ENCODE measurements at regions not wholly inside any gene's neighbourhood (a gene's known extent, or its start where the extent isn't known, plus 50 kb on each side); places are given as distances from the start of the nearest gene placed in this dataset.
A peak's percentile ranks its signal among the peaks of the same experiment; 100 is the strongest.

DNA sequence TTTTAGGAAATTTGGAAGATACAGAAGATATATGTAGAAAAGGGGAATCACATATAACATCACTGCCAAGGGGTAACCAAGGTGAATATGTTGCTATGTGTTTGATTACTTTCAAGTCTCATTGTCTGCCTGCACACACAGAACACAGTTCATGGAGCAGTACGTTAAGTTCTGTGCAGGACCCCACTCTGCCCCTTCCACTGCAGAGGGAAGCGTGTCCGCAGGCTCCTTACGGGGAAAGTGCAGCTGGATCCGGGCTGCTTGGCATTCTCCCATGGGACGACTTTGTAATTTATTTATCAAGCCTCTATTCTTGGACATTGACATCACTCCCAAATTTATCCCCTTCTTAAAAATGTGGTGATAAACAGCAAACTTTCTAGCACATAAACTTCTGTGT lies 226.8 kb downstream of the FOXL1 start:
- Histone ChIP-seq H3K9me3 (ENCODE audit: control insufficient read depth, insufficient read depth, low read length) (no peaks in the 10 kb centered on the region), H3K36me3 (ENCODE audit: insufficient read depth, low read length) (no peaks in the 10 kb centered on the region), H3K9ac (ENCODE audit: low read depth, low read length) (no peak overlapping the region), H3K4me1 (ENCODE audit: insufficient read depth, low read length) (peaks cover 12% of the 10 kb centered on the region; the same call in 1 of the 2 replicates)

- Histone ChIP-seq H3K36me3 (ENCODE audit: insufficient read depth, low read length) (no peaks in the 10 kb centered on the region), H3K9me3 (ENCODE audit: control insufficient read depth, insufficient read depth, low read length) (no peaks in the 10 kb centered on the region), H3K4me1 (ENCODE audit: insufficient read depth, low read length) (peaks cover 6% of the 10 kb centered on the region; the same call in 1 of the 2 replicates), H3K9ac (ENCODE audit: low read depth, low read length) (peak overlapping the region; percentile 45; the same call in 1 of the 2 replicates)
These were observed 228.0 kb downstream of the FOXL1 start for GRCh38 chr16:86806181-86806837.

DNA sequence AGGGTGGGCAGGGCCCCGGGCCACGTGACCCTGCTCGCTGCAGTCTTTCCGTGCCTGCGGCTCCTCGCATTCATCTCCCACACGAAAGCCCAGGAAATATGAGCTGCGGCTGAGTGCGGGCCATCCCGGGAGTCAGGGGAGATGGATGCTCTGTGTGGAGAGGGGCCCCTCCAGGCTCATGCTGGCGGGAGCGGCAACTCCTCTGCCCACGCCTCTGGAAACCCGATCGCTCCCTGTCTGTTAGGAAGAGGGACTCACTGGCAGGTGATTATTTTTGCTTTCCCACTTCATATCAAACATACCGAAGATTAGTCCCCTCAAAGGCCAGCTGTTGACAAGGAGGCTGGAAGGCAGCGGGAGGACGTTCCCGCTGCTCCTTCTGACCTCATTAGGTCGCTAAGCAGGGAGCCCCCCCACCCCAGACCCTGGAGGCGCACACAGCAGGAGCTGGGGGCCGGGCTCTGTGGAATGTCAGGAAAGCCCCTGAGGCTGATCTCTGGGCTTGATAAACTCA lies 228.5 kb downstream of the FOXL1 start:
- peak overlapping the region; percentile 45; the same call in 1 of the 2 replicates for H3K9ac ChIP-seq (ENCODE audit: low read depth, low read length)
- H3K36me3 ChIP-seq (ENCODE audit: insufficient read depth, low read length), result no peaks in the 10 kb centered on the region
- H3K9me3 ChIP-seq (ENCODE audit: control insufficient read depth, insufficient read depth, low read length), result no peaks in the 10 kb centered on the region
- peaks cover 4% of the 10 kb centered on the region; the same call in 1 of the 2 replicates for H3K4me1 ChIP-seq (ENCODE audit: insufficient read depth, low read length)

- peaks cover 4% of the 10 kb centered on the region; the same call in 1 of the 2 replicates for H3K4me1 ChIP-seq (ENCODE audit: insufficient read depth, low read length)
- H3K9me3 ChIP-seq (ENCODE audit: control insufficient read depth, insufficient read depth, low read length), result no peaks in the 10 kb centered on the region
- no peak overlapping the region for H3K9ac ChIP-seq (ENCODE audit: low read depth, low read length)
- no peaks in the 10 kb centered on the region for H3K36me3 ChIP-seq (ENCODE audit: insufficient read depth, low read length)
These were observed 230.6 kb downstream of the FOXL1 start for GRCh38 chr16:86808863-86809444.

DNA sequence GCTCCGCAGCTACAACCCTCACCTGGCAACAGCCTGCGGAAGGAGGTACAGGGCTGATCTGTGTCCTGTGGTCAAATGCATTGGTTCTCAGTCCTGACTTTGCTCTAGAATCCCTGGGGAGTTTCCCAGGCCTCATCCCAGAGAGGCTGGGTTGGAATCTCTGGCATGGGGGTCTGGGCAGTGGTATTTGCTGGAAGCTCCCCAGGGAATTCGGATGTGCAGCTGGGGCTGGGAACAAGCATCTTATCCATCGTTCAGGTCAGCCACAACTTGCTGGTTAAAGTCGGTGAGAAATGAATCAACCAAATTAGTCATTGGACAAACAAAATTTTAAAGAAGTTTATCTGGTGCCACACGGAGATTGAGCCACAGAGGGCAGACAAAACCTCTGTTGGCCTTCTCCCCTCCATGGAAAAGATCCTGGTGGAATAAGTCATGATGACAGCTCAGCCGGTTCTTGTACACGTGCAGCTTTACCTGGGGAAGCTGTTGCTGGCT lies 231.2 kb downstream of the FOXL1 start:
- Histone ChIP-seq H3K4me1 (ENCODE audit: insufficient read depth, low read length) (peaks cover 4% of the 10 kb centered on the region; the same call in 1 of the 2 replicates), H3K36me3 (ENCODE audit: insufficient read depth, low read length) (no peaks in the 10 kb centered on the region), H3K9ac (ENCODE audit: low read depth, low read length) (no peak overlapping the region), H3K9me3 (ENCODE audit: control insufficient read depth, insufficient read depth, low read length) (no peaks in the 10 kb centered on the region)

GRCh38 chr16:86810062-86810461 lies 231.7 kb downstream of the FOXL1 start:
- no peaks in the 10 kb centered on the region for H3K9me3 ChIP-seq (ENCODE audit: control insufficient read depth, insufficient read depth, low read length)
- H3K36me3 ChIP-seq (ENCODE audit: insufficient read depth, low read length), result no peaks in the 10 kb centered on the region

DNA sequence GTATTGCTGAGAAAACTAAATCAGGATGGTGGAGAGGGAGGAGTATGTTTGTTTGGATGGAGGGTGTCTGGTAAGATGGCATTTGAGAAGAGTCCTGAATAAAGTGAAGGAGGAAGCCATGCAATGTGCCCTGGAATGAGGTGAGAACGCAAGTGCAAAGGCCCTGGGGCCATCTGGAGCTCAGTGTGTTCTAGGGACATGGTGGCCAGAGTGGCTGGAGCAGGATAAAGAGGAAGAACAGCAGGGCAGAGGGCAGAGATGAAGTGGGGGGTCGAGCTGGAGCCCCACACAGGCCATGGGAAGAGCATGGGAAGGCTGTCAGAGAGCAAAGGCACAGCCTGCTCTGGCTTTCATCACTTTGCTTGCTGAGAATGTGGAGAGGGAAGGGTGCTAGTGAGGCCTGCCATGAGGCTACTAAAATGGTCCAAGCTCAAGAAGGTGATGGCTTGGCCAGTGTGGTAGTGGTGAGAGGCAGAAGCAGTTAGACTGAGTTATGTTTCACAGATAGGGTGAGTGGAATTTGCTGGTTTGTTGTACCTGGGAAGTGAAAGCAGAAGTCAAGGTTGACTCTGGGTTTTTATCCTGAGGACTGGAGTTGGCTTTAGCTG lies 234.1 kb downstream of the FOXL1 start:
- no peak overlapping the region for H3K9ac ChIP-seq (ENCODE audit: low read depth, low read length)
- H3K4me1 ChIP-seq (ENCODE audit: insufficient read depth, low read length), result peaks cover under 1% of the 10 kb centered on the region; the same call in 1 of the 2 replicates
- H3K36me3 ChIP-seq (ENCODE audit: insufficient read depth, low read length), result no peaks in the 10 kb centered on the region
- no peaks in the 10 kb centered on the region for H3K9me3 ChIP-seq (ENCODE audit: control insufficient read depth, insufficient read depth, low read length)

More at GRCh38 chr16:86810062-86810461, 231.7 kb downstream of the FOXL1 start:
- Histone ChIP-seq H3K9ac (ENCODE audit: low read depth, low read length) (no peak overlapping the region), H3K4me1 (ENCODE audit: insufficient read depth, low read length) (peaks cover 4% of the 10 kb centered on the region; the same call in 1 of the 2 replicates)

- Histone ChIP-seq H3K36me3 (ENCODE audit: insufficient read depth, low read length) (no peaks in the 10 kb centered on the region), H3K9me3 (ENCODE audit: control insufficient read depth, insufficient read depth, low read length) (no peaks in the 10 kb centered on the region), H3K4me1 (ENCODE audit: insufficient read depth, low read length) (no peaks in the 10 kb centered on the region), H3K9ac (ENCODE audit: low read depth, low read length) (no peak overlapping the region)
These were observed 235.9 kb downstream of the FOXL1 start for GRCh38 chr16:86814256-86814655.

GRCh38 chr16:86816930-86817625 lies 238.7 kb downstream of the FOXL1 start:
- H3K9me3 ChIP-seq (ENCODE audit: control insufficient read depth, insufficient read depth, low read length), result no peaks in the 10 kb centered on the region
- H3K4me1 ChIP-seq (ENCODE audit: insufficient read depth, low read length), result no peaks in the 10 kb centered on the region
- H3K36me3 ChIP-seq (ENCODE audit: insufficient read depth, low read length), result no peaks in the 10 kb centered on the region
- H3K9ac ChIP-seq (ENCODE audit: low read depth, low read length), result no peak overlapping the region

DNA sequence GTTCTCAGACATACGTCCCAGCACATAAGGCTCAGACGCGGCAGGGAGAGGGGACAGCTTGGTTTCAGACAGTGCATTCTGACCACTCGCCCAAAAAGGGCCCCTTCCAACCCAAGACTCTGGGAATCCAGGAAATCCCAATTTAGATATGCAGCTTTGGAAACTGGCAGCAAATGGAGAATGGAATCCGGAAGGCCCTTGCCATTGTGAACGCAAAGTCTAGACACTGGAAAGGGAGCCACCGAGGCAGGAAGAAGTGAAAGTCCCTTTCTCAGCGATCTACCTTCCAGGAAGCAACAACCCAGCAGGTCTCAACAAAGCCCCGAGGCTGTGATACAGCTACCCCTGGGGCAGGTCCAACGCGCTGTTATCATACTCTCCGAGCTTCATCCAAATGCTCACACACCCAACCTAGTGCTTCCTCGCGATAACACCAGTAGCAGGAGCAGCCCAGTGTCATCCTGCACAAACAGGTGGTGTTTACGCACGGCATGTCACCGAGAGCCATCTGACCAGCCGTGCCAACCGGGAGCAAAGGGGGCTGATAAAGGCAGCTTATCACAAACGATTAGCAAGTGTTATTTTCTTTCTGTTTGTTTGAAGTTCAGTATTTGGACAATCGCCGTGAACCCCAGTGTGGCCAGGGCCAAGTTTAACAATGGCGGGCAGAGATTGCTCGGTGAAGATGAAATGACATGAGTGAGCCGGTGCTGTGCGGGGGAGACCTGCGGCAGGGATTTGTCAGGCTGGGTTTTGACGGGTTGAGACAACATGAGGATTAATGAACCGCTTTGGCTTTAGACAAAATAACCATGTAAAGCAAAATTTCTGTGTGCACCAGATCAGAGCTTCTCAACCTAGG lies 240.6 kb downstream of the FOXL1 start:
- no peaks in the 10 kb centered on the region for H3K9me3 ChIP-seq (ENCODE audit: control insufficient read depth, insufficient read depth, low read length)
- H3K4me1 ChIP-seq (ENCODE audit: insufficient read depth, low read length), result no peaks in the 10 kb centered on the region
- H3K36me3 ChIP-seq (ENCODE audit: insufficient read depth, low read length), result no peaks in the 10 kb centered on the region
- H3K9ac ChIP-seq (ENCODE audit: low read depth, low read length), result no peak overlapping the region

DNA sequence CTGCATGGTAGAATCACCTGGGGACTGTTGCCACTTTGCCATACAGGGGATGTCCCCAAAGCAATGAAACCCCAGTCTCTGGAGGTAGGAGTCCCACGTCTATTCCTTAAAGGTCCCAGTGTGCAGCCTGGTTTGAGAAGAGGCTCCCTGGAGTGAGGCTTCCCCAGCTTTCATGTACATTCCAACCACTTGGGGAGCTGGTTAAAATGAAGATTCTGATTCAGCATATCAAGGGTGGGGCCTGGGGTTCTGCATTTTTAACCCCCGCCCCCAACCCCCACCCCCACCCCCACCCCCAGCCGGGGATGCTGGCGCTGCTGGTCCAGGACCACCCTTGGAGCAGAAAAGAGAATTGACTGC lies 241.2 kb downstream of the FOXL1 start:
- H3K9ac ChIP-seq (ENCODE audit: low read depth, low read length), result no peak overlapping the region
- H3K9me3 ChIP-seq (ENCODE audit: control insufficient read depth, insufficient read depth, low read length), result no peaks in the 10 kb centered on the region
- H3K36me3 ChIP-seq (ENCODE audit: insufficient read depth, low read length), result no peaks in the 10 kb centered on the region
- 0 out of 2 replicates have a peak, but pooled peaks cover under 1% of the 10 kb centered on the region for H3K4me1 ChIP-seq (ENCODE audit: insufficient read depth, low read length)

DNA sequence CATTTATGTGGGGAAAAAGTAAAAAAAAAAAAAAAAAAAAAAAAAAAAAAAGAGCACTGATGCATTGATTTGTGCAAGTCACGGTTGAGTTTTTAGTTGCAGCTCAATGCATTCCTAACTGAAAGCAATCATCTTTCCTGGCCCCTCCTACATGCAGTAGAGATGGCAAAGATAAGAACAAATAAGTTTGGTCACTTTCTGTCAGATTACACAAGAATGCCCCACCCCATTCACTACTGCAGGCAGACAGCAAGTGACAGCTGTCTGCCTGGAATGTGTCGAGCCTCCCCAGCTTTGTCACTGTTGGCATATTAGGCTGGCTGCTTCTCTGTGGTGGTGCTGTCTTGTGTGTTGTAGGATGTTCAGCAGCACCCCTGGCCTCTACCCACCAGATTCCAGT lies 243.5 kb downstream of the FOXL1 start:
- Histone ChIP-seq H3K9ac (ENCODE audit: low read depth, low read length) (no peak overlapping the region), H3K36me3 (ENCODE audit: insufficient read depth, low read length) (no peaks in the 10 kb centered on the region), H3K4me1 (ENCODE audit: insufficient read depth, low read length) (peaks cover 17% of the 10 kb centered on the region), H3K9me3 (ENCODE audit: control insufficient read depth, insufficient read depth, low read length) (no peaks in the 10 kb centered on the region)

- H3K4me1 ChIP-seq (ENCODE audit: insufficient read depth, low read length), result peaks cover 24% of the 10 kb centered on the region
- H3K36me3 ChIP-seq (ENCODE audit: insufficient read depth, low read length), result no peaks in the 10 kb centered on the region
- H3K9me3 ChIP-seq (ENCODE audit: control insufficient read depth, insufficient read depth, low read length), result no peaks in the 10 kb centered on the region
- H3K9ac ChIP-seq (ENCODE audit: low read depth, low read length), result no peak overlapping the region
These were observed 244.8 kb downstream of the FOXL1 start for GRCh38 chr16:86823125-86823524.
